ENCODE measurements at regions not wholly inside any gene's neighbourhood (a gene's known extent, or its start where the extent isn't known, plus 50 kb on each side); places are given as distances from the start of the nearest gene placed in this dataset.

GRCh38 chr1:106964495-106964894 is 92.0 kb upstream of the PRMT6 start:
- DNase-seq (ENCODE audit: low read depth) = no peak

DNA sequence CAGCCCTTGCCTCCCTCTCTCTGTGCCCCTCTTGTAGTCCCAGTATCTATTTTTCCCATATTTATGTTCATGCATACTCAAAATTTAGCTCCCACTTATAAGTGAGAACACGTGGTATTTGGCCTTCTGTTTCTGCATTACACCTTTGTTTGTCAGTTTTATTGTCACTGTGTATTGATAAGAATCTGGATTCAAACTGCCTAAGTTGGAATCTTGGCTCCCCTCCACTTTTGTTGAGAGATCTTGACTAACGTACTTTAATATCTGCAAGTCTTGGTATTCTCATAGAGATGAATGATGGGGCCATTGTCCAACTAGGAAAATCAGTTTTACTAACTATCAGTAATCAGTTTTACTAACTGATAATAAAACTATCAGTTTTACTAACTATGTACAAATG is 87.8 kb upstream of the PRMT6 start:
- no peak for DNase-seq (ENCODE audit: low read depth)

GRCh38 chr1:106969731-106970130 is 86.7 kb upstream of the PRMT6 start:
- DNase-seq (ENCODE audit: low read depth) = no peak

GRCh38 chr1:106972074-106972473 is 84.4 kb upstream of the PRMT6 start:
- DNase-seq (ENCODE audit: low read depth) = no peak

GRCh38 chr1:106975944-106976343 is 80.5 kb upstream of the PRMT6 start:
- no peak for DNase-seq (ENCODE audit: low read depth)

- no peak for DNase-seq (ENCODE audit: low read depth)
Observed at GRCh38 chr1:106978477-106979322, 77.8 kb upstream of the PRMT6 start.

- no peak for DNase-seq (ENCODE audit: low read depth)
Observed at GRCh38 chr1:106979371-106979770, 77.1 kb upstream of the PRMT6 start.

DNA sequence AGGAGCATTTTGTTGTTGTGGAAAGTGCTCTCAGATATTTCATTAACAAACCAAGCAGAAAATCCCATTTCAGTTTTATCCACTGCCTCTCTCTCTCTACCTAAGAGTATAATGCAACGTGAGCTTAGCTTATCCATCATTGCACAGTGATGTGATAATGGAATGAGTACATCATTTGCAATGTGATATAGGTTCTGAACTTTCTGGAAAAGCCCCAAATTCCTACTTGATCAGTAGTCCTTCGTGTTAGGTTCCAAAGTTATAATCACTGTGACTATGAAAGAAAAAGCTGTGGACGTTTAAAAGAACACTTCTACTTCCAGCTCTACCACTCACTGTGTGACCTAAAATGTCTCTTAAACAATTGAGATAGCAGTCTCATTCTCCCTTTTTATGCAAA is 76.4 kb upstream of the PRMT6 start:
- no peak for DNase-seq (ENCODE audit: low read depth)

DNA sequence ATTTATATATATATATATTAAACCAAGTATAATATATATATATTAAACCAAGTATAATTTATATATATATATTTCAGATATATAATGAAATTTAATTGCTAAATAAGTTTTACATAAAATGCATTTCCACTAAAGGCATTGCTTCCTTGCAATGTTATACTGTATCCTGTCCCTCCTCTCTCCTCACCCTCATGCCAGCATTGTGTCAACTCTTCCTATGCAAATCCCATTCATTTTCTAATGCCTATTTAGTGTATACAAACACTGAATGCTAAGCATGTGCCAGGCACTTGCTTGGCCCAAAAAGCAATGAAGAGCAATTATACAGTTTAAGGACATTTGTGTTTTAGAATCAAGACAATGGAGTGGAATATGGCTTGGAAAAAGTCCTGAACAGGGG is 71.7 kb upstream of the PRMT6 start:
- DNase-seq (ENCODE audit: low read depth) = no peak

- no peak for DNase-seq (ENCODE audit: low read depth)
Observed at GRCh38 chr1:106986603-106987002, 69.9 kb upstream of the PRMT6 start.

DNA sequence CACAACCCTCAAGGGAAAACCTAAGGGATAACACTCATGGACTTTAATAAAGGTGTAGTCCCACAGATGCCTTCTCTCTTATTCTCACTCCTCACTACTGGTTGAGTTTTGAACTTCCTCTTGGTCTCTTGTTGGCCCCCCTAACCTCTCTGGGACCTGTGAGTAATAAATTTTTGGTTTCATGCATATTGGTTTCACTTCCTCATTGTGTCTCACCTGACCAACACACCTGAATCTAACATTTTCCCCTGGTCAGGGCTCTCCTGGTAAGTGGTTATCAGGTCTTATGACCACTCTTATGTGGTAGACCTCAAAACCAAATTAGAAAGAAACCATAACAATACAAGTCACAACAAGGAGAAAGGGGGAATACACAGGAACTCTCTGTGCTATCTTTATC is 60.5 kb upstream of the PRMT6 start:
- DNase-seq (ENCODE audit: low read depth) = no peak

DNA sequence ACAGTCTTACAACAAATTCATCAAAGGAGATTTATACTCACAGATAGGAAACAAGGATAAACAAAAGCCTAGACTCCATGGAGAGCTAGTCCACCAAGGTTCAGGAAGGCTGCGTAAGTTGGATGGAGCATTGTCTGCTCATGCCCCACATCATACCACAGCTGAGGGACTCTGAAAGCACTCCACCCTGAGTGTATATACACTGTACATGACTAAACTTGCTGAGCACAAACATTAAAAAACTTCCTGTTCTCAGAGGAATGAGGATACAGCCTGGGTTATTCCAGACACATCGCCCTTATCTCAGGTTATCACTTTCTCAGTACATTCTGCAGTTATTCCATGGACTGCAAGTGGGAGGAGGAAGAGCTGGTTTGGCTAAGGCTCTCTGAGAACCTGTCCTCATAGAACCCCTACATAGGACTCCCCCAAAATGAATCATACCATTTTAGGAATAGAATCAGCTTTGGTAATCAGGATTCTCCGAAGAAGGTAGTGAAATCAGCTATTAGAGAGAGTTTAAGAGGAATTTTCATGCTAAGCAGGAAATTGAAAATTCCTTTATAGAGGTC is 58.0 kb upstream of the PRMT6 start:
- no peak for DNase-seq (ENCODE audit: low read depth)

GRCh38 chr1:107000902-107001301 is 55.6 kb upstream of the PRMT6 start:
- no peak for DNase-seq (ENCODE audit: low read depth)

- no peak for DNase-seq (ENCODE audit: low read depth)
Observed at GRCh38 chr1:107003972-107004371, 52.5 kb upstream of the PRMT6 start.

DNA sequence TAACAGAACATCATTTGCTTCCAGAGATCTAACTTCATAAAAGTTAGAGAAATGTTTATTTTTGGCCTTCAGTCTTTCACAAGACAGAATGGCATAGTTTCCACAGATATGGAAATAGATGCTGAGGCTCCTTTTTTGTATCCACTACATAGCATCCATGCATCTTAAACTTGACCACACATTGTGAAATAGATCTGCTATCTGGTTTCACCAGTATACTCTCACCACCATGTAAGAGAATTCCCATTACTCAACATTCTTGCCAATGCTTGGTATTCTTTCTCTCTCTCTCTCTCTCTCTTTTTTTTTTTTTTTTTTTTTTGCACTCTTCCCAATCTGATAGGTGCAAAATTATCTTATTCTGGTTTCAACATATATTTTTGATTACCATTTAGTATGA is 52.1 kb upstream of the PRMT6 start:
- DNase-seq (ENCODE audit: low read depth) = no peak
